GM12874 (cell line): ENCODE measurements at regions not wholly inside any gene's neighbourhood (a gene's known extent, or its start where the extent isn't known, plus 50 kb on each side); places are given as distances from the start of the nearest gene placed in this dataset.

Source experiments
- CTCF ChIP-seq: IDR thresholded peaks from 2 replicates; pipeline ENCODE4 v1.5.1; 2011; ENCODE audit warnings: low read depth, mild to moderate bottlenecking, control low read depth, low read length, moderate library complexity; ENCODE audit not compliant: insufficient read depth

- no peak for TF ChIP-seq CTCF
Measured at GRCh38 chr2:238595750-238596570, 169.2 kb downstream of the ASB1 start.

GRCh38 chr2:238596571-238597551 lies 170.1 kb downstream of the ASB1 start:
- TF ChIP-seq CTCF = no peak

GRCh38 chr2:238597638-238598528 lies 171.2 kb downstream of the ASB1 start:
- no peak for TF ChIP-seq CTCF

GRCh38 chr2:238598802-238599530 lies 172.2 kb downstream of the ASB1 start:
- TF ChIP-seq CTCF = no peak

- no peak for TF ChIP-seq CTCF
Measured at GRCh38 chr2:238599549-238600505, 173.1 kb downstream of the ASB1 start.
